Activated CD4-positive, alpha-beta memory T cell treated with anti-CD3 and anti-CD28 coated beads, Interleukin-2, amount 10 ng/mL, durations not matched to agents 7 days and 5 days (primary cell): ENCODE measurements at regions not wholly inside any gene's neighbourhood (a gene's known extent, or its start where the extent isn't known, plus 50 kb on each side); places are given as distances from the start of the nearest gene placed in this dataset.

ENCODE experiments used
- CTCF ChIA-PET: fragments of 350-600 bp; sonication (Branson Sonifier 250); formaldehyde crosslinking; loops from one replicate; lab custom pipeline; 2021; ENCODE audit warnings: antibody characterized with exemption, inconsistent platforms; lab: Charles Lee
- POLR2A ChIA-PET: fragments of 350-600 bp; sonication (Branson Sonifier 250); formaldehyde crosslinking; loops from one replicate; lab custom pipeline; 2021; ENCODE audit warnings: antibody characterized with exemption; lab: Charles Lee
- DNase-seq: peaks from one replicate; pipeline ENCODE4 v3.0.0-alpha.2; 2020
- H3K27ac Mint-ChIP-seq: one replicate; pipeline ENCODE4 v1.8.0; 2021; ENCODE audit warnings: mild to moderate bottlenecking, mixed read lengths
- H3K27me3 Mint-ChIP-seq: one replicate; pipeline ENCODE4 v1.8.0; 2021; ENCODE audit warnings: mixed read lengths
- H3K36me3 Mint-ChIP-seq: one replicate; pipeline ENCODE4 v1.8.0; 2021; ENCODE audit warnings: low read depth, mixed read lengths
- H3K4me1 Mint-ChIP-seq: one replicate; pipeline ENCODE4 v1.8.0; 2021; ENCODE audit warnings: mixed read lengths
- H3K4me3 Mint-ChIP-seq: one replicate; pipeline ENCODE4 v1.8.0; 2021; ENCODE audit warnings: mild to moderate bottlenecking, mixed read lengths
- H3K9me3 Mint-ChIP-seq: one replicate; pipeline ENCODE4 v1.8.0; 2021; ENCODE audit warnings: mixed read lengths

- Mint-ChIP-seq H3K4me1 (no peaks in the 10 kb centered on the region), H3K9me3 (no peaks in the 10 kb centered on the region), H3K27ac (no peak overlapping the region), H3K27me3 (peaks cover 4% of the 10 kb centered on the region), H3K4me3 (no peak overlapping the region), H3K36me3 (no peaks in the 10 kb centered on the region)
- ChIA-PET CTCF (no interaction called here), POLR2A (no interaction called here)
- no peak for DNase-seq
These were observed 293.8 kb upstream of the CHAC2 start for GRCh38 chr2:53473775-53474311.

DNA sequence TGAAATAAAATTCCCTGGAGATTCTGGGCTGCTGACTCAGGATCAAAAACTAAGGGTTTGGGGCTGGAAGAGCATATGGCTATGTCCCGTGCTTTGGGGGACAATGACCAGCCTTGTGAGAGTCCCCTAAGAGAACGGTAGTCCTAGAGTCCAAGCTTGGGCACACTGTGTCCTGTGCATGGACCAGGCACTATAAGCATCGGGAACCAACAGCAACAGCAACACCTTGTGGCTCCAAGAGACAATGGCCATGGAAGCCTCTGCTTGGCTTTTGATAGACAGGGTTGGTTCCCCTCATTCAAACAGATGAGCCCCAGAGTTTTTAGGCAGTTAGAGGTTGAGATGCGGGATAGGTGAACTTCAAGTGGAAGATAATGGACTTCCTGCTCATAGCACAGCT lies 294.4 kb upstream of the CHAC2 start:
- CTCF ChIA-PET = no interaction called here

GRCh38 chr2:53467467-53468180 lies 300.0 kb upstream of the CHAC2 start:
- Mint-ChIP-seq H3K9me3 (no peaks in the 10 kb centered on the region), H3K36me3 (no peaks in the 10 kb centered on the region), H3K4me1 (no peaks in the 10 kb centered on the region), H3K27ac (no peak overlapping the region), H3K27me3 (no peaks in the 10 kb centered on the region), H3K4me3 (no peak overlapping the region)
- ChIA-PET CTCF (no interaction called here), POLR2A (no interaction called here)
- no peak for DNase-seq

More for the DNA sequence above, 294.4 kb upstream of the CHAC2 start:
- no peaks in the 10 kb centered on the region for H3K9me3 Mint-ChIP-seq
- peaks cover 4% of the 10 kb centered on the region for H3K27me3 Mint-ChIP-seq
- no peak overlapping the region for H3K27ac Mint-ChIP-seq
- no peak for DNase-seq
- no peaks in the 10 kb centered on the region for H3K36me3 Mint-ChIP-seq
- H3K4me3 Mint-ChIP-seq = no peak overlapping the region
- H3K4me1 Mint-ChIP-seq = no peaks in the 10 kb centered on the region
- POLR2A ChIA-PET = no interaction called here

DNA sequence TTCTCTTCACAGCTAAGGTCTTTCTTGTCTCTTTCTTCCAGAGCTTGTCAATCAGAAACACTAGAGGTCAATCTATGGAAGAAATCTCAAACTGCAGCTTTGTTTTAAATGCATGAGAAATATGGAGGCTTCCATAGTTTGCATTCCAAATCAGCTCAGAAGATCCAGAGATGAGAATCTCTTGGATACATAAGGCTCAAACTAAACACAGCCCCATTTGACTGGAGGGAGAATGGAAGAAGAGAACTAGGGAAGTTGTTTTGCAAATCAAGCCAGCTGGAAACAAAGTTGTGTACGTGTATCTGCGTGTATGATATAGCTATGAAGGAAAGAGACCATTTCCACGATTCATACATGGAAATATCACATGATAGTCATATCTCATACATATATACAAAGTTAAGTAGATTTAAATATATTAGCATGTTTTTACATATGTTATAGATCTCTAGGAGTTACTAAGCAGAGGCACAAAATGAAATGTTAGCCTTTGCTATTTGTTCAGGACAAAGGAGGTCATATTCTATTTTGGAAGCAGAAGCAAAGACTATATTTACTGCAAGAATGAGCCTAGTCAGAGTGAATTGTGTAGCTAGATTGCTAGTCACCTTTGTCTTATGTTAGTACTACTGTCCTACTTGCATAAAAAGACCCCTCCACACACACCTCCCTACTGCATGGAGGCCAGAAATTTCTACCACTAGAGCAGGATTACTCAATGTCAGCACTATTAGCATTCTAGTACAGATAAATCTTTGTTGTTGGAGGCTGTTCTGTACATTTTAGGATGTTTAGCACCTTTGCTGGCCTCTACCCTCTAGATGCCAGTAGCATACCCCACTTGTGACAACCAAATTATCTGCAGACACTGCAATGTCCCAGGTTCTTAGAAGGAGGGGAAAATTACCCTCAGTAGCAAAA lies 303.5 kb upstream of the CHAC2 start:
- DNase-seq = no peak
- Mint-ChIP-seq H3K4me1 (no peaks in the 10 kb centered on the region), H3K9me3 (no peaks in the 10 kb centered on the region), H3K27ac (no peak overlapping the region), H3K36me3 (no peaks in the 10 kb centered on the region), H3K27me3 (no peaks in the 10 kb centered on the region), H3K4me3 (no peak overlapping the region)
- ChIA-PET POLR2A (no interaction called here), CTCF (no interaction called here)

GRCh38 chr2:53460937-53461336 lies 306.7 kb upstream of the CHAC2 start:
- ChIA-PET CTCF (no interaction called here), POLR2A (no interaction called here)
- Mint-ChIP-seq H3K36me3 (no peaks in the 10 kb centered on the region), H3K4me1 (no peaks in the 10 kb centered on the region), H3K27ac (no peak overlapping the region), H3K27me3 (no peaks in the 10 kb centered on the region), H3K9me3 (no peaks in the 10 kb centered on the region), H3K4me3 (no peak overlapping the region)
- no peak for DNase-seq

DNA sequence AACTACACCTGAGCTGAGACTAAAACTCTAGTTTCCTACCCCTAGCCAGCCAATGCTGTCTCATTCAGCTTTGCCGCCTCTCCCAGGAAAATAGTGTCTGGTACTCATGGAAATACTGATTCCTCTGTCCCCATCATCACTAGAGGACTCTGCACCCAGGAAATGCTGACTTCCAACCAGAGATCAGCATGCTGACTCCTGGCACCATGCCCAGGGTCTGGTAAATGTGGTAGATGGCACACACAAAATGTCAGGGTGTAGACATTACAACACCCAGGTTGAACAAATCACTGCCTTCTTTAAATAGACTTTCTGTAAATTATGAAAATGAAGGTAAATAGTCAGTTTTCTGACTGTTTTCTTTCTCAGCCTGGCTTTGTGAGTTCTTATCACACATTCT lies 307.3 kb upstream of the CHAC2 start:
- ChIA-PET POLR2A (no interaction called here), CTCF (no interaction called here)
- no peaks in the 10 kb centered on the region for H3K9me3 Mint-ChIP-seq
- no peaks in the 10 kb centered on the region for H3K4me1 Mint-ChIP-seq
- H3K36me3 Mint-ChIP-seq = no peaks in the 10 kb centered on the region
- no peaks in the 10 kb centered on the region for H3K27me3 Mint-ChIP-seq
- no peak overlapping the region for H3K4me3 Mint-ChIP-seq
- DNase-seq = no peak
- no peak overlapping the region for H3K27ac Mint-ChIP-seq

DNA sequence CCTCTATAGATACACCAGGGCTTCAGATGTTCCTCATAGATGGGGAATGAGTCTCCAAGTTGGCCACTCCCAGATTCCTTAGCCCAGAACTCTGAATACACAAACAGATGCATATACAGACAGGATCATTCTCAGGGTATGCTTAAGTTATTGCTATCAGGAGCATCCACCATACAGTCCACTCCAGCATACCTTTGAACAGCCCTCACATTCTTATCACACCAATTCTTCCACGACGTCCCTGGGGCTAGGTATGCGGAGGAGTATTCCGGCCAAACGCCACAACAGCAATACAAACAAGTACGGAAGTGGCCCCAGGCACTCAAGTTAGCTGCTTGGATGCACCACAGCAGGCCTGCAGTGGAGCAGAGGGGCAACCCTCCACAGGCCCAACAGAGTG lies 312.5 kb upstream of the CHAC2 start:
- ChIA-PET CTCF (no interaction called here), POLR2A (no interaction called here)
- H3K4me1 Mint-ChIP-seq = no peaks in the 10 kb centered on the region

DNA sequence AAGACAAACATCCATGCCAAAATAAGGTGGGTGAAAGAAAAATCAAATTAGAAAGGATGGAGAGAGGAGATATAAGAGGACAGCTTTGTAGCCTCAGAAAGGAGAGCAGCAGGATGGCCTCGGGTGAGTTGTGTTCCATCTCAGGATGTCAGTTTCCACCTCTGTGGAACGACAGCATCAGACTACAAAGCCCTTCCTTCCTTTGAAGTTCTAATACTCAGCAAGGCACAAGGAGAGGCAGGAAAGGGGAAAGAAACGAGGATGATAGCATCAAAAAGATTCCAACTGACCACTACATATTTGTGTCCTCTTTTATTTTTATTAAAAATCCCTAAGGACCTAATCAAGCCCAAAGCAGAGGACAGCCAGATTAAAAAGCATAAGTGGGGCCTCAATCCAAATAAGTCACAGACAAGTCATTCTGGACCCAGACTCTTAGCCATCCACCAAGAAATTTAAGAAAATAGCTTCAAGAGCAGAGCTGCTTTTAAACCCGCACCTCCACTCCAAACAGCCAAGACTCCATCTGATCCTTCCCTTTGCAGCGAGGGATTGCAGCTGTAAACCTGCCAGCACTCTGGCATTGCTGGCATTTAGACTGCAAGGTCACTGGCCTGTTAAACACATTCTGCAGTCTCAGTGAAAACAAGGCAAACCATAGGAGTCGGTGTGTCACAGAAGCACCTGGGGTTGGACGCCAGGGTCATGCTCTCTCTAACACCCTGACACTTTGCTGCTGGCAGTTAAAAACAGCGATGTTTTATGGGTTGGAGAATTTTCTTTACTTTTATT lies 314.5 kb upstream of the CHAC2 start:
- Mint-ChIP-seq H3K27ac (no peak overlapping the region), H3K4me1 (no peaks in the 10 kb centered on the region), H3K4me3 (no peak overlapping the region), H3K27me3 (no peaks in the 10 kb centered on the region), H3K9me3 (no peaks in the 10 kb centered on the region), H3K36me3 (no peaks in the 10 kb centered on the region)
- ChIA-PET CTCF (no interaction called here), POLR2A (no interaction called here)
- DNase-seq = no peak

More for the DNA sequence above, 312.5 kb upstream of the CHAC2 start:
- Mint-ChIP-seq H3K36me3 (no peaks in the 10 kb centered on the region), H3K4me3 (no peak overlapping the region), H3K27me3 (no peaks in the 10 kb centered on the region), H3K9me3 (no peaks in the 10 kb centered on the region), H3K27ac (no peak overlapping the region)
- DNase-seq = no peak

- Mint-ChIP-seq H3K4me1 (no peaks in the 10 kb centered on the region), H3K4me3 (no peak overlapping the region), H3K27me3 (no peaks in the 10 kb centered on the region), H3K27ac (no peak overlapping the region), H3K9me3 (no peaks in the 10 kb centered on the region), H3K36me3 (no peaks in the 10 kb centered on the region)
- no peak for DNase-seq
- POLR2A ChIA-PET = no interaction called here
- CTCF ChIA-PET = no interaction called here
These were observed 315.2 kb upstream of the CHAC2 start for GRCh38 chr2:53452400-53452799.

GRCh38 chr2:53450923-53451322 lies 316.7 kb upstream of the CHAC2 start:
- Mint-ChIP-seq H3K9me3 (no peaks in the 10 kb centered on the region), H3K27me3 (peaks cover 5% of the 10 kb centered on the region), H3K36me3 (no peaks in the 10 kb centered on the region), H3K4me1 (no peaks in the 10 kb centered on the region), H3K27ac (no peak overlapping the region), H3K4me3 (no peak overlapping the region)
- POLR2A ChIA-PET = no interaction called here
- DNase-seq = no peak
- CTCF ChIA-PET = no interaction called here

DNA sequence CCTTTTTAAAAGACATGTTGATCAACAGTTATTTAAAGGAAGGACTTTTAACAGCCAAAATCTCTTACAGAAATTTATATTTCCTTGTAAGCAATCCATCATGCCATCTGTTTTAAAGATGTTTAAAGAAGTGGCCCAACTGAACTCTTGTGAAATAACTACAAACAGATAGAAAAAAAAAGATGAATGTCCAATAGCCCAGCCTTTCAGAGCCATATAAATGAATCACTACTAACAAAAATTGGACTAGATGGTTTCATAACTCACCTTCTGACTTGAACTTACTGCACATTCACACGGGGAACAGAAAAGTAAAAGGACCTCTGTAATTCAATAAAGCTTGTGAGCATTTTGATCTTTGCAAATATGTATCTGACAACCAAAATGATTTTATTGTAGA lies 319.0 kb upstream of the CHAC2 start:
- Mint-ChIP-seq H3K27me3 (peaks cover 5% of the 10 kb centered on the region), H3K4me3 (no peak overlapping the region), H3K9me3 (no peaks in the 10 kb centered on the region), H3K27ac (no peak overlapping the region), H3K4me1 (no peaks in the 10 kb centered on the region), H3K36me3 (no peaks in the 10 kb centered on the region)
- no peak for DNase-seq
- ChIA-PET CTCF (no interaction called here), POLR2A (no interaction called here)

DNA sequence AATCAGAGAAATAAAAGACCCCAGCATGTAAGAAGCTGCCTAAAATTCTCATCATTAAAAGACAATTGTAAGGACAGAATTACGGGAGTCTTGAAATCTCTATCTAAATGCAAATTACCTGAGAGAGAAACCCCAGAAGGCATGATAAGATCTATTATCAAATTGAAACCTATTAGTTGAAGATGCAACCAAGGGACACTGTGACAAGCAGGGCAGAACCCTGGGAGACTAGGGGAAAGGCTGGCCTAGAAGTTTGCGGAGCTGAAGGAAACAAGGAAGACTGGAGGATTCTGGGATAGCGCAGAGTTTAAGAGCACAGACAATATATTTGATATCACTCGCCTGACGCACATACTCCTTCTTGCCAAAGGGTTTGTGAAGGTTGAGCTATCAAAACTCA lies 319.5 kb upstream of the CHAC2 start:
- Mint-ChIP-seq H3K4me3 (no peak overlapping the region), H3K9me3 (no peaks in the 10 kb centered on the region), H3K36me3 (no peaks in the 10 kb centered on the region), H3K4me1 (no peaks in the 10 kb centered on the region), H3K27ac (no peak overlapping the region), H3K27me3 (peaks cover 5% of the 10 kb centered on the region)
- ChIA-PET CTCF (no interaction called here), POLR2A (no interaction called here)
- no peak for DNase-seq
